Lower leg skin (tissue), 4 donors: ENCODE measurements at regions not wholly inside any gene's neighbourhood (a gene's known extent, or its start where the extent isn't known, plus 50 kb on each side); places are given as distances from the start of the nearest gene placed in this dataset.

Experiments
- DNase-seq, 2 donors: peaks; one replicate each; pipeline ENCODE4 v3.0.0-alpha.2; 2019; ENCODE audit warnings: low spot score in 2 of 2
- H3K4me3 ChIP-seq: fragments of 200-600 bp; sonication (generic); 2 replicates; pipeline ENCODE4 v1.5.1; 2017; ENCODE audit warnings: mild to moderate bottlenecking, low read depth; ENCODE audit not compliant: poor library complexity, severe bottlenecking
- POLR2A ChIP-seq, 2 donors: fragments of 450-650 bp; IDR thresholded peaks; one replicate each; pipeline ENCODE4 v1.6.1; 2016 to 2017; ENCODE audit warnings: antibody characterized with exemption in 2 of 2, mild to moderate bottlenecking in 1 of 2, moderate library complexity in 1 of 2
- WGBS, 2 donors: methylation state at CpG; one replicate each; pipeline ENCODE4 v1.1.5; 2018; 5-methylcytosine and 5-hydroxymethylcytosine counted together
- intact Hi-C: fragments of 100-400 bp; cut with DNase I; formaldehyde crosslinking; loops from one replicate; pipeline ENCODE4 v1.15.0; 2023; ENCODE audit warnings: low total_unique reads
- TF ChIP-seq, protein P1 (sequence below), 3 donors: fragments of 450-650 bp; IDR thresholded peaks; one replicate each; pipeline ENCODE4 v1.5.1; 2016; ENCODE audit warnings: antibody characterized with exemption in 3 of 3, mild to moderate bottlenecking in 3 of 3, moderate library complexity in 2 of 3

GRCh38 chr9:16951502-16951901 is 81.0 kb upstream of the BNC2 start:
- WGBS, 2 donors, result 88 to 90% methylated on average over 2 of the region's 2 CpGs
- intact Hi-C loops, result no loop called here
- no peak overlapping the region for H3K4me3 ChIP-seq
- no peak for TF ChIP-seq POLR2A (IDR thresholded peaks at IDR 0.05)
- TF ChIP-seq, protein P1, sequence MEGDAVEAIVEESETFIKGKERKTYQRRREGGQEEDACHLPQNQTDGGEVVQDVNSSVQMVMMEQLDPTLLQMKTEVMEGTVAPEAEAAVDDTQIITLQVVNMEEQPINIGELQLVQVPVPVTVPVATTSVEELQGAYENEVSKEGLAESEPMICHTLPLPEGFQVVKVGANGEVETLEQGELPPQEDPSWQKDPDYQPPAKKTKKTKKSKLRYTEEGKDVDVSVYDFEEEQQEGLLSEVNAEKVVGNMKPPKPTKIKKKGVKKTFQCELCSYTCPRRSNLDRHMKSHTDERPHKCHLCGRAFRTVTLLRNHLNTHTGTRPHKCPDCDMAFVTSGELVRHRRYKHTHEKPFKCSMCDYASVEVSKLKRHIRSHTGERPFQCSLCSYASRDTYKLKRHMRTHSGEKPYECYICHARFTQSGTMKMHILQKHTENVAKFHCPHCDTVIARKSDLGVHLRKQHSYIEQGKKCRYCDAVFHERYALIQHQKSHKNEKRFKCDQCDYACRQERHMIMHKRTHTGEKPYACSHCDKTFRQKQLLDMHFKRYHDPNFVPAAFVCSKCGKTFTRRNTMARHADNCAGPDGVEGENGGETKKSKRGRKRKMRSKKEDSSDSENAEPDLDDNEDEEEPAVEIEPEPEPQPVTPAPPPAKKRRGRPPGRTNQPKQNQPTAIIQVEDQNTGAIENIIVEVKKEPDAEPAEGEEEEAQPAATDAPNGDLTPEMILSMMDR (IDR thresholded peaks at IDR 0.05), result no peak
- DNase-seq, result no peak

DNA sequence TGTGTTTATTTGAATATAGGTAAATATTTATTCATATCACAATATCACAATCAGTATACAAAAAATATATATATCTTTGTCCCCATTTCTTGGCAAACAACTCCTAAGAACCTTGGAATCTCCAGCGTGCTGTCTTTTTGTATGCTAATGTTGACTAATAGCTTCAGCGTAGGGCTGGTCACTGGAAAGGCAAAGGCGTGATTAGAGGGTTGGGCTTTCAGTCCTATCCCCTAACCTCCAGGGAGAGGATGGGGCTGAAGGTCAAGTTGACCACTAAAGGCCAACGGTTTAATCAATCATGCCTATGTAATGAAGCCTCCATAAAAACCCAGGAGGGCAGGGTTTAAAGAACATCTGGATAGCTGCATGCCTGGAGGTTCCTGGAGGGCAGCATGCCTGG is 79.6 kb upstream of the BNC2 start:
- intact Hi-C loops, result no loop called here
- no peak for DNase-seq
- WGBS, 2 donors, result 56 to 60% methylated on average over 4 of the region's 4 CpGs
- TF ChIP-seq, protein P1 (IDR thresholded peaks at IDR 0.05), result no peak
- no peak for TF ChIP-seq POLR2A (IDR thresholded peaks at IDR 0.05)
- no peak overlapping the region for H3K4me3 ChIP-seq

DNA sequence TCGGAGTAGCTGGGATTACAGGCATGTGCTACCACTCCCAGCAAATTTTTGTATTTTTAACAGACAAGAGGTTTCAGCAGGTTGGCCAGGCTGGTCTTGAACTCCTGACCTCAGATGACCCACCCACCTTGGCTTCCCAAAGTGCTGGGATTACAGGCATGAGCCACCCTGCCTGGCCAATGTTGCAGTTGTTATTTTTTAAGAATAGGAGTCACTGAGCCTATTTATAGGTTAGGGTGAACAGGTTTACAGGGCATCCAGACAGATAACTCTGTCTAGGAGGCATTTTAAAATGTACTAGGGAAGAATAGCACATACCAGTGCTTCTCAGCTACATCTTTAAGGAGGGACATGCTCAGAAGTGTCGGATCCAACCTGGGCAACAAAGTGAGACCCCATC is 60.1 kb upstream of the BNC2 start:
- DNase-seq, result no peak
- no peak for TF ChIP-seq POLR2A (IDR thresholded peaks at IDR 0.05)
- TF ChIP-seq, protein P1 (IDR thresholded peaks at IDR 0.05), result no peak
- H3K4me3 ChIP-seq, result no peak overlapping the region
- 90 to 93% methylated on average over 2 of the region's 2 CpGs for WGBS, 2 donors
- intact Hi-C loops, result no loop called here

DNA sequence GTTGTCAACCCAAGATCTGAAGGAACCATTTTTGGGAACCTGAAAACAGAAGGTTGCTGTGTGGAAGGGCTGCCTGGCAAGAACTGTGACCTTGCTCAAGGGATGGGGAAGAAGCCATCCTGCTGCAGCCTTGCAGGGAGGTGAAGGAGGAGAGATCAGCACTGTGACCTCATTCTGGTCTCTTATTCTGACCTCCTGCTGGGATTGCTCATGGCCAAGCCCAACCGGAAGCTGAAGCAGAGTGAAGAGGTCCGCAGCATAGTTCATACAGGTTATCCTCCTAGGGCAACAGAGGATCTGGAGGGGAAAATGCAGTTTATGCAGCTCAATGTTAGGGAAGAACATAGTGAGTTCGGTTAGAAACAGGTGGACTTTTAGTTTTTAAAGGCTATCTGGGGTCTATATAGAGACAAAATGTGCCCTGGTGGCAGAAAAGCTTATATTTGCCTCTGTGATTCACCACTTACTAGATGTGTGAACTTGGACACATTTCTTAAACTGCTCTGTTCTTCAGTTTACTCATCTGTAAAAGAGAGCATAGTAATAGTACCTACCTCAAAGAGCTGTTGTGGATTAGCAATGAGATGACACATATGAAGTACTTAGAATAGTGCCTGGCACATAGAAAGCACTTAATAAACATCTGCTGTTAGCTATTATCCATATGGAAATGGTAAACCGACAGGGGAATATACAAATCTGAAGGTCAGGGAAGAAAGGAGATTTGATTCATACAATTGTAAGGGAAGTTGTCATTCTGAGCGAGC is 57.9 kb upstream of the BNC2 start:
- H3K4me3 ChIP-seq, result no peak overlapping the region
- DNase-seq, result no peak
- WGBS, 2 donors, result 83 to 85% methylated on average over 5 of the region's 5 CpGs
- no peak for TF ChIP-seq POLR2A (IDR thresholded peaks at IDR 0.05)
- TF ChIP-seq, protein P1 (IDR thresholded peaks at IDR 0.05), result no peak
- intact Hi-C loops, result no loop called here

GRCh38 chr9:16925426-16925825 is 55.0 kb upstream of the BNC2 start:
- TF ChIP-seq POLR2A (IDR thresholded peaks at IDR 0.05), result no peak
- TF ChIP-seq, protein P1 (IDR thresholded peaks at IDR 0.05), result no peak
- no peak for DNase-seq
- intact Hi-C loops, result no loop called here
- H3K4me3 ChIP-seq, result no peak overlapping the region
- WGBS, 2 donors, result 62 to 67% methylated on average over 1 of the region's 1 CpG
